ENCODE measurements at regions not wholly inside any gene's neighbourhood (a gene's known extent, or its start where the extent isn't known, plus 50 kb on each side); places are given as distances from the start of the nearest gene placed in this dataset.

- H2AFZ ChIP-seq (ENCODE audit: low read length), result no peak overlapping the region
- TF ChIP-seq EZH2 (IDR thresholded peaks at IDR 0.05; ENCODE audit: borderline replicate concordance, low read length) (no peak), CTCF (IDR thresholded peaks at IDR 0.05; ENCODE audit: low read length) (no peak)
- peaks cover 53% of the 10 kb centered on the region for H3K4me1 ChIP-seq (ENCODE audit: insufficient read depth, low read length, severe bottlenecking)
- no peaks in the 10 kb centered on the region for H3K79me2 ChIP-seq (ENCODE audit: insufficient read depth, low read length)
- H3K27ac ChIP-seq (ENCODE audit: low read depth, low read length, poor library complexity, severe bottlenecking), result no peak overlapping the region
- no peaks in the 10 kb centered on the region for H4K20me1 ChIP-seq (ENCODE audit: insufficient read depth, low read length)
- H3F3A ChIP-seq (ENCODE audit: insufficient read depth, low read length), result no peaks in the 10 kb centered on the region
- H3K4me3 ChIP-seq (ENCODE audit: low read depth, low read length, poor library complexity, severe bottlenecking), result no peak overlapping the region
- no peak overlapping the region for H3K9ac ChIP-seq (ENCODE audit: low read length)
- H3K36me3 ChIP-seq (ENCODE audit: insufficient read depth, low read length), result no peaks in the 10 kb centered on the region
- no peak overlapping the region for H3K4me2 ChIP-seq (ENCODE audit: low read length)
- no peaks in the 10 kb centered on the region for H3K27me3 ChIP-seq (ENCODE audit: insufficient read depth, low read length)
- no peaks in the 10 kb centered on the region for H3K9me3 ChIP-seq (ENCODE audit: low read length)
- H3K9me2 ChIP-seq (ENCODE audit: low read depth, low read length), result no peaks in the 10 kb centered on the region
These were observed 344.7 kb upstream of the RBMS3 start for GRCh38 chr3:28936154-28936553.

GRCh38 chr3:28940530-28940929 is 340.3 kb upstream of the RBMS3 start:
- H2AFZ ChIP-seq (ENCODE audit: low read length), result no peak overlapping the region
- no peaks in the 10 kb centered on the region for H4K20me1 ChIP-seq (ENCODE audit: insufficient read depth, low read length)
- H3K4me3 ChIP-seq (ENCODE audit: low read depth, low read length, poor library complexity, severe bottlenecking), result peak overlapping the region; percentile 4
- H3K79me2 ChIP-seq (ENCODE audit: insufficient read depth, low read length), result no peaks in the 10 kb centered on the region
- no peaks in the 10 kb centered on the region for H3K9me3 ChIP-seq (ENCODE audit: low read length)
- no peaks in the 10 kb centered on the region for H3K36me3 ChIP-seq (ENCODE audit: insufficient read depth, low read length)
- peak overlapping the region; percentile 80 for H3K27ac ChIP-seq (ENCODE audit: low read depth, low read length, poor library complexity, severe bottlenecking)
- no peaks in the 10 kb centered on the region; the same call in 1 of the 2 replicates for H3F3A ChIP-seq (ENCODE audit: insufficient read depth, low read length)
- H3K27me3 ChIP-seq (ENCODE audit: insufficient read depth, low read length), result no peaks in the 10 kb centered on the region
- no peak for TF ChIP-seq EZH2 (IDR thresholded peaks at IDR 0.05; ENCODE audit: borderline replicate concordance, low read length)
- no peak for TF ChIP-seq CTCF (IDR thresholded peaks at IDR 0.05; ENCODE audit: low read length)
- peaks cover 56% of the 10 kb centered on the region for H3K4me1 ChIP-seq (ENCODE audit: insufficient read depth, low read length, severe bottlenecking)
- peak overlapping the region; percentile 28; the same call in 1 of the 2 replicates for H3K9ac ChIP-seq (ENCODE audit: low read length)
- H3K9me2 ChIP-seq (ENCODE audit: low read depth, low read length), result no peaks in the 10 kb centered on the region
- peak overlapping the region; percentile 48 for H3K4me2 ChIP-seq (ENCODE audit: low read length)

DNA sequence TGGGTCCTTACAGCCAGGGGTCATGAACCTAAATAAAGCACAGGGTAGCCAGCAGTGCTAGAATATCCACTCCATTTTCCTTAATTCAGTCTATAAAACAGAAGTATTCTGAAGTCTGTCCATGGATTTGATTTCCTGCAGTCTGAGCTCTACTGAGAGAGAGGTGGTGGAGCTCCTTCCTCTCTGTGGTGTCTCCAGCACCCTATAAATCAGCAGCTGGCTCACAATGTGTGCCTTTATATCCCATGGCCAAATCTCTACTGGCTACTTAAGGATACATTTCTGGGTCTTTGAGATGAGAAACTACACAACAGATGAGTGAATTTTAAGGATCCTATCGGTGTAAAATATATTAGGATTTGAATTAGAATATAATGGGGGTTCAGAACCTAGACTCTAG is 339.9 kb upstream of the RBMS3 start:
- Histone ChIP-seq H3K9ac (ENCODE audit: low read length) (peak overlapping the region; percentile 28; the same call in 1 of the 2 replicates), H3K4me2 (ENCODE audit: low read length) (peak overlapping the region; percentile 48), H3K4me1 (ENCODE audit: insufficient read depth, low read length, severe bottlenecking) (peaks cover 56% of the 10 kb centered on the region), H4K20me1 (ENCODE audit: insufficient read depth, low read length) (no peaks in the 10 kb centered on the region), H3K27ac (ENCODE audit: low read depth, low read length, poor library complexity, severe bottlenecking) (peak overlapping the region; percentile 80), H3K9me3 (ENCODE audit: low read length) (no peaks in the 10 kb centered on the region), H3K79me2 (ENCODE audit: insufficient read depth, low read length) (no peaks in the 10 kb centered on the region), H3K4me3 (ENCODE audit: low read depth, low read length, poor library complexity, severe bottlenecking) (peak overlapping the region; percentile 4), H3K27me3 (ENCODE audit: insufficient read depth, low read length) (no peaks in the 10 kb centered on the region), H3F3A (ENCODE audit: insufficient read depth, low read length) (no peaks in the 10 kb centered on the region; the same call in 1 of the 2 replicates), H3K9me2 (ENCODE audit: low read depth, low read length) (no peaks in the 10 kb centered on the region), H2AFZ (ENCODE audit: low read length) (peak overlapping the region; percentile 25; the same call in 1 of the 2 replicates), H3K36me3 (ENCODE audit: insufficient read depth, low read length) (no peaks in the 10 kb centered on the region)
- TF ChIP-seq CTCF (IDR thresholded peaks at IDR 0.05; ENCODE audit: low read length), result no peak
